ENCODE measurements at regions not wholly inside any gene's neighbourhood (a gene's known extent, or its start where the extent isn't known, plus 50 kb on each side); places are given as distances from the start of the nearest gene placed in this dataset.

- DNase-seq (ENCODE audit: extremely low read depth, insufficient read length) = no peak
- Histone ChIP-seq H3K36me3 (ENCODE audit: control insufficient read depth, insufficient read depth, low read length) (no peaks in the 10 kb centered on the region), H3K27me3 (replicated peaks; ENCODE audit: control insufficient read depth, insufficient read depth, low read length) (no peaks in the 10 kb centered on the region), H3K4me3 (replicated peaks; ENCODE audit: low read depth, low read length) (no peak overlapping the region)
- no peak for TF ChIP-seq CTCF (IDR thresholded peaks at IDR 0.05; ENCODE audit: insufficient read depth, low read length, poor library complexity, severe bottlenecking)
These were observed 852.7 kb downstream of the EPHA7 start for GRCh38 chr6:92566632-92567031.

- Histone ChIP-seq H3K27me3 (replicated peaks; ENCODE audit: control insufficient read depth, insufficient read depth, low read length) (no peaks in the 10 kb centered on the region), H3K36me3 (ENCODE audit: control insufficient read depth, insufficient read depth, low read length) (no peaks in the 10 kb centered on the region), H3K4me3 (replicated peaks; ENCODE audit: low read depth, low read length) (no peak overlapping the region)
- no peak for TF ChIP-seq CTCF (IDR thresholded peaks at IDR 0.05; ENCODE audit: insufficient read depth, low read length, poor library complexity, severe bottlenecking)
- no peak for DNase-seq (ENCODE audit: extremely low read depth, insufficient read length)
These were observed 855.0 kb downstream of the EPHA7 start for GRCh38 chr6:92564376-92564775.

GRCh38 chr6:92559611-92560010 lies 859.7 kb downstream of the EPHA7 start:
- DNase-seq (ENCODE audit: extremely low read depth, insufficient read length) = no peak
- no peaks in the 10 kb centered on the region for H3K27me3 ChIP-seq (replicated peaks; ENCODE audit: control insufficient read depth, insufficient read depth, low read length)
- TF ChIP-seq CTCF (IDR thresholded peaks at IDR 0.05; ENCODE audit: insufficient read depth, low read length, poor library complexity, severe bottlenecking) = no peak
- no peak overlapping the region for H3K4me3 ChIP-seq (replicated peaks; ENCODE audit: low read depth, low read length)
- H3K36me3 ChIP-seq (ENCODE audit: control insufficient read depth, insufficient read depth, low read length) = no peaks in the 10 kb centered on the region

- no peak for DNase-seq (ENCODE audit: extremely low read depth, insufficient read length)
- TF ChIP-seq CTCF (IDR thresholded peaks at IDR 0.05; ENCODE audit: insufficient read depth, low read length, poor library complexity, severe bottlenecking) = no peak
- Histone ChIP-seq H3K4me3 (replicated peaks; ENCODE audit: low read depth, low read length) (no peak overlapping the region), H3K27me3 (replicated peaks; ENCODE audit: control insufficient read depth, insufficient read depth, low read length) (no peaks in the 10 kb centered on the region), H3K36me3 (ENCODE audit: control insufficient read depth, insufficient read depth, low read length) (no peaks in the 10 kb centered on the region)
These were observed 860.4 kb downstream of the EPHA7 start for GRCh38 chr6:92559003-92559402.

- Histone ChIP-seq H3K36me3 (ENCODE audit: control insufficient read depth, insufficient read depth, low read length) (no peaks in the 10 kb centered on the region), H3K4me3 (replicated peaks; ENCODE audit: low read depth, low read length) (no peak overlapping the region), H3K27me3 (replicated peaks; ENCODE audit: control insufficient read depth, insufficient read depth, low read length) (no peaks in the 10 kb centered on the region)
- no peak for TF ChIP-seq CTCF (IDR thresholded peaks at IDR 0.05; ENCODE audit: insufficient read depth, low read length, poor library complexity, severe bottlenecking)
- DNase-seq (ENCODE audit: extremely low read depth, insufficient read length) = no peak
These were observed 868.9 kb downstream of the EPHA7 start for GRCh38 chr6:92550501-92550900.

- no peak for TF ChIP-seq CTCF (IDR thresholded peaks at IDR 0.05; ENCODE audit: insufficient read depth, low read length, poor library complexity, severe bottlenecking)
- H3K4me3 ChIP-seq (replicated peaks; ENCODE audit: low read depth, low read length) = no peak overlapping the region
- no peaks in the 10 kb centered on the region for H3K36me3 ChIP-seq (ENCODE audit: control insufficient read depth, insufficient read depth, low read length)
- no peak for DNase-seq (ENCODE audit: extremely low read depth, insufficient read length)
- H3K27me3 ChIP-seq (replicated peaks; ENCODE audit: control insufficient read depth, insufficient read depth, low read length) = no peaks in the 10 kb centered on the region
These were observed 873.5 kb downstream of the EPHA7 start for GRCh38 chr6:92545861-92546260.
